SK-N-SH treated with all-trans-retinoic acid at 6 μM for 48 hours (cell line): ENCODE measurements at regions not wholly inside any gene's neighbourhood (a gene's known extent, or its start where the extent isn't known, plus 50 kb on each side); places are given as distances from the start of the nearest gene placed in this dataset.

Experiments used
- ATAC-seq: fragments of 200-7000 bp; cut with Tn5 transposase; 3 replicates; pipeline ENCODE4 v1.9.1; 2020; ENCODE audit warnings: mild to moderate bottlenecking, moderate library complexity
- ARNTL ChIP-seq: fragments of 450-650 bp; formaldehyde crosslinking; IDR thresholded peaks from 2 replicates; pipeline ENCODE4 v1.5.0; 2020; ENCODE audit warnings: low read depth, mild to moderate bottlenecking, moderate library complexity, borderline replicate concordance
- CSDC2 ChIP-seq: fragments of 250-450 bp; sonication (Bioruptor Pico); IDR thresholded peaks from 2 replicates; pipeline ENCODE4 v1.5.0; 2020; ENCODE audit warnings: mild to moderate bottlenecking, moderate library complexity
- ESRRG ChIP-seq: fragments of 250-450 bp; sonication (Bioruptor Pico); IDR thresholded peaks from 2 replicates; pipeline ENCODE4 v1.6.1; 2021; ENCODE audit warnings: mild to moderate bottlenecking
- GLIS3 ChIP-seq: fragments of 250-450 bp; sonication (Bioruptor Pico); IDR thresholded peaks from 2 replicates; pipeline ENCODE4 v1.5.0; 2020; ENCODE audit warnings: mild to moderate bottlenecking, moderate library complexity
- ISL1 ChIP-seq: fragments of 250-450 bp; sonication (Bioruptor Pico); IDR thresholded peaks from 2 replicates; pipeline ENCODE4 v2.1.2; 2022; ENCODE audit warnings: mild to moderate bottlenecking, moderate library complexity
- OSR1 ChIP-seq: fragments of 250-450 bp; sonication (Bioruptor Pico); IDR thresholded peaks from 2 replicates; pipeline ENCODE4 v1.8.0; 2022; ENCODE audit warnings: moderate library complexity, mild to moderate bottlenecking, inconsistent platforms
- PPARA ChIP-seq: fragments of 250-450 bp; sonication (Bioruptor Pico); IDR thresholded peaks from 2 replicates; pipeline ENCODE4 v1.5.0; 2020; ENCODE audit warnings: mild to moderate bottlenecking, borderline replicate concordance
- RARB ChIP-seq: fragments of 250-450 bp; sonication (Bioruptor Pico); IDR thresholded peaks from 2 replicates; pipeline ENCODE4 v1.8.0; 2021; ENCODE audit warnings: mild to moderate bottlenecking, moderate library complexity
- SNAI2 ChIP-seq: fragments of 250-450 bp; sonication (Bioruptor Pico); IDR thresholded peaks from 2 replicates; pipeline ENCODE4 v1.5.0; 2020; ENCODE audit warnings: mild to moderate bottlenecking, moderate library complexity
- TOX ChIP-seq: fragments of 250-450 bp; sonication (Bioruptor Pico); IDR thresholded peaks from 2 replicates; pipeline ENCODE4 v1.8.0; 2021; ENCODE audit warnings: mild to moderate bottlenecking, moderate library complexity, borderline replicate concordance
- ZC3H10 ChIP-seq: fragments of 250-450 bp; sonication (Bioruptor Pico); IDR thresholded peaks from 2 replicates; pipeline ENCODE4 v1.5.1; 2021; ENCODE audit warnings: mild to moderate bottlenecking, moderate library complexity
- ZFP3 ChIP-seq: fragments of 250-450 bp; sonication (Bioruptor Pico); IDR thresholded peaks from 2 replicates; pipeline ENCODE4 v1.5.0; 2020; ENCODE audit warnings: mild to moderate bottlenecking, moderate library complexity
- ZFP30 ChIP-seq: fragments of 450-650 bp; formaldehyde crosslinking; IDR thresholded peaks from 2 replicates; pipeline ENCODE4 v1.5.0; 2022; ENCODE audit warnings: mild to moderate bottlenecking, moderate library complexity
- ZNF565 ChIP-seq: fragments of 450-650 bp; formaldehyde crosslinking; conservative IDR thresholded peaks from 2 replicates; pipeline ENCODE4 v1.5.0; 2020; ENCODE audit warnings: low read depth, mild to moderate bottlenecking, moderate library complexity
- ZNF70 ChIP-seq: fragments of 450-650 bp; formaldehyde crosslinking; IDR thresholded peaks from 2 replicates; pipeline ENCODE4 v1.5.0; 2020; ENCODE audit warnings: mild to moderate bottlenecking, moderate library complexity
- ZNF8 ChIP-seq: fragments of 450-650 bp; formaldehyde crosslinking; IDR thresholded peaks from 2 replicates; pipeline ENCODE4 v1.5.0; 2020; ENCODE audit warnings: mild to moderate bottlenecking, moderate library complexity
- TF ChIP-seq, protein P1 (sequence below): fragments of 250-450 bp; sonication (Bioruptor Pico); IDR thresholded peaks from 2 replicates; pipeline ENCODE4 v1.8.0; 2020; ENCODE audit warnings: mild to moderate bottlenecking, moderate library complexity, borderline replicate concordance
- TF ChIP-seq, protein P2 (sequence below): fragments of 250-450 bp; sonication (Bioruptor Pico); IDR thresholded peaks from 2 replicates; pipeline ENCODE4 v1.5.1; 2020; ENCODE audit warnings: low read depth, mild to moderate bottlenecking, moderate library complexity
- TF ChIP-seq, protein P3 (sequence below): fragments of 250-450 bp; sonication (Bioruptor Pico); IDR thresholded peaks from 2 replicates; pipeline ENCODE4 v1.5.1; 2021; ENCODE audit warnings: mild to moderate bottlenecking, moderate library complexity
- TF ChIP-seq, protein P4 (sequence below): fragments of 250-450 bp; sonication (Bioruptor Pico); IDR thresholded peaks from 2 replicates; pipeline ENCODE4 v1.8.0; 2021; ENCODE audit warnings: low read depth, mild to moderate bottlenecking, moderate library complexity, borderline replicate concordance
- TF ChIP-seq, protein P5 (sequence below): fragments of 250-450 bp; sonication (Bioruptor Pico); IDR thresholded peaks from 2 replicates; pipeline ENCODE4 v1.5.0; 2020; ENCODE audit warnings: mild to moderate bottlenecking, moderate library complexity

DNA sequence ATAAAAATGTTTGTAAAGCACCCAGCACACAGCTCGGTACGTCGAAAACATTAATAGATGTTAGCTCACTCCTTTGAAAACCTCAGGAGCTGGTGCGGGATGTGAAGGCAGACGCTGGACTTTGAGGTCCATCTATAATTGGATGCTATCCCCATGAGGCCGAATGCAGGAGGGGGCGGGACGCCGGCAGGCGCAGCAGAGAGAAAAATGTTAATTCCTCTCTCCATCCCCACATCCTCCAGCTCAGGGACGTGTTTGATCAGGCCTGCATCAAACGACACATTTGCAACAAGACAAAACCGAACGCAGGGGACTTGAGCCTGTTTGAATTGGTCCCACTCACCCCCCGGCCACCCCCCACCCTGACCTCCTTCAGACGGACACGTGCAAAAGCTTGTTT is 231.0 kb downstream of the RBM19 start:
- no peak for TF ChIP-seq ZFP3 (CRISPR knock-in tag)
- no peak for TF ChIP-seq ARNTL (CRISPR knock-in tag)
- TF ChIP-seq, protein P1, sequence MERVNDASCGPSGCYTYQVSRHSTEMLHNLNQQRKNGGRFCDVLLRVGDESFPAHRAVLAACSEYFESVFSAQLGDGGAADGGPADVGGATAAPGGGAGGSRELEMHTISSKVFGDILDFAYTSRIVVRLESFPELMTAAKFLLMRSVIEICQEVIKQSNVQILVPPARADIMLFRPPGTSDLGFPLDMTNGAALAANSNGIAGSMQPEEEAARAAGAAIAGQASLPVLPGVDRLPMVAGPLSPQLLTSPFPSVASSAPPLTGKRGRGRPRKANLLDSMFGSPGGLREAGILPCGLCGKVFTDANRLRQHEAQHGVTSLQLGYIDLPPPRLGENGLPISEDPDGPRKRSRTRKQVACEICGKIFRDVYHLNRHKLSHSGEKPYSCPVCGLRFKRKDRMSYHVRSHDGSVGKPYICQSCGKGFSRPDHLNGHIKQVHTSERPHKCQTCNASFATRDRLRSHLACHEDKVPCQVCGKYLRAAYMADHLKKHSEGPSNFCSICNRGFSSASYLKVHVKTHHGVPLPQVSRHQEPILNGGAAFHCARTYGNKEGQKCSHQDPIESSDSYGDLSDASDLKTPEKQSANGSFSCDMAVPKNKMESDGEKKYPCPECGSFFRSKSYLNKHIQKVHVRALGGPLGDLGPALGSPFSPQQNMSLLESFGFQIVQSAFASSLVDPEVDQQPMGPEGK (CRISPR knock-in tag) = no peak
- TF ChIP-seq, protein P2, sequence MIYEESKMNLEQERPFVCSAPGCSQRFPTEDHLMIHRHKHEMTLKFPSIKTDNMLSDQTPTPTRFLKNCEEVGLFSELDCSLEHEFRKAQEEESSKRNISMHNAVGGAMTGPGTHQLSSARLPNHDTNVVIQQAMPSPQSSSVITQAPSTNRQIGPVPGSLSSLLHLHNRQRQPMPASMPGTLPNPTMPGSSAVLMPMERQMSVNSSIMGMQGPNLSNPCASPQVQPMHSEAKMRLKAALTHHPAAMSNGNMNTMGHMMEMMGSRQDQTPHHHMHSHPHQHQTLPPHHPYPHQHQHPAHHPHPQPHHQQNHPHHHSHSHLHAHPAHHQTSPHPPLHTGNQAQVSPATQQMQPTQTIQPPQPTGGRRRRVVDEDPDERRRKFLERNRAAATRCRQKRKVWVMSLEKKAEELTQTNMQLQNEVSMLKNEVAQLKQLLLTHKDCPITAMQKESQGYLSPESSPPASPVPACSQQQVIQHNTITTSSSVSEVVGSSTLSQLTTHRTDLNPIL (CRISPR knock-in tag) = no peak
- no peak for TF ChIP-seq CSDC2 (CRISPR knock-in tag)
- no peak for TF ChIP-seq ZFP30 (CRISPR knock-in tag)
- TF ChIP-seq PPARA (CRISPR knock-in tag) = no peak
- no peak for TF ChIP-seq ZC3H10 (CRISPR knock-in tag)
- TF ChIP-seq SNAI2 (CRISPR knock-in tag) = no peak
- TF ChIP-seq, protein P3, sequence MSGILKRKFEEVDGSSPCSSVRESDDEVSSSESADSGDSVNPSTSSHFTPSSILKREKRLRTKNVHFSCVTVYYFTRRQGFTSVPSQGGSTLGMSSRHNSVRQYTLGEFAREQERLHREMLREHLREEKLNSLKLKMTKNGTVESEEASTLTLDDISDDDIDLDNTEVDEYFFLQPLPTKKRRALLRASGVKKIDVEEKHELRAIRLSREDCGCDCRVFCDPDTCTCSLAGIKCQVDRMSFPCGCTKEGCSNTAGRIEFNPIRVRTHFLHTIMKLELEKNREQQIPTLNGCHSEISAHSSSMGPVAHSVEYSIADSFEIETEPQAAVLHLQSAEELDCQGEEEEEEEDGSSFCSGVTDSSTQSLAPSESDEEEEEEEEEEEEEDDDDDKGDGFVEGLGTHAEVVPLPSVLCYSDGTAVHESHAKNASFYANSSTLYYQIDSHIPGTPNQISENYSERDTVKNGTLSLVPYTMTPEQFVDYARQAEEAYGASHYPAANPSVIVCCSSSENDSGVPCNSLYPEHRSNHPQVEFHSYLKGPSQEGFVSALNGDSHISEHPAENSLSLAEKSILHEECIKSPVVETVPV = no peak
- TF ChIP-seq ZNF70 (CRISPR knock-in tag) = no peak
- no peak for TF ChIP-seq TOX (CRISPR knock-in tag)
- no peak for TF ChIP-seq GLIS3
- TF ChIP-seq, protein P4, sequence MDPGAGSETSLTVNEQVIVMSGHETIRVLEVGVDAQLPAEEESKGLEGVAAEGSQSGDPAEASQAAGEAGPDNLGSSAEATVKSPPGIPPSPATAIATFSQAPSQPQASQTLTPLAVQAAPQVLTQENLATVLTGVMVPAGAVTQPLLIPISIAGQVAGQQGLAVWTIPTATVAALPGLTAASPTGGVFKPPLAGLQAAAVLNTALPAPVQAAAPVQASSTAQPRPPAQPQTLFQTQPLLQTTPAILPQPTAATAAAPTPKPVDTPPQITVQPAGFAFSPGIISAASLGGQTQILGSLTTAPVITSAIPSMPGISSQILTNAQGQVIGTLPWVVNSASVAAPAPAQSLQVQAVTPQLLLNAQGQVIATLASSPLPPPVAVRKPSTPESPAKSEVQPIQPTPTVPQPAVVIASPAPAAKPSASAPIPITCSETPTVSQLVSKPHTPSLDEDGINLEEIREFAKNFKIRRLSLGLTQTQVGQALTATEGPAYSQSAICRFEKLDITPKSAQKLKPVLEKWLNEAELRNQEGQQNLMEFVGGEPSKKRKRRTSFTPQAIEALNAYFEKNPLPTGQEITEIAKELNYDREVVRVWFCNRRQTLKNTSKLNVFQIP = no peak
- no peak for TF ChIP-seq ISL1 (CRISPR knock-in tag)
- TF ChIP-seq ZNF8 = no peak
- TF ChIP-seq OSR1 (CRISPR knock-in tag) = no peak
- no peak for TF ChIP-seq ZNF565 (CRISPR knock-in tag)
- no peak for TF ChIP-seq ESRRG (CRISPR knock-in tag)
- no peak for ATAC-seq

DNA sequence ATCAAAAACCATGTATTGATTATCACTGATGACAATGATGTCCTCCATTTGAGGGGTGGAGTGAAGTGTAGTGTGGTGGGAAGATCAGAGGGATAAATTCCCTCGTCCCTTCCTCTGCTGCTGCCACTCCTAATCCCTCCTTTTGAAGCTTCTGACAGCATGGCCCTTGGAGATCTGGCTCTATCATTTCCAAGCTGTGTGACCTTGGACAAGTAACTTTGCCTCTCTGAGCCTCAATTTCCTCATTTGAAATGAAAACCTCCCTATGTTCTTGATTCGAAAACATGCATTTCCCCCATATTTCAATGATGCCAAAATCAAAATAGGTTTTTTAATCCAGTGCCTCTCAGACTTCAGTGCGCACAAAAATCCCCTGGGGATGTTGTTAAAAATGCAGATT is 231.6 kb downstream of the RBM19 start:
- no peak for ATAC-seq
- TF ChIP-seq ZNF8 (no peak), CSDC2 (CRISPR knock-in tag) (no peak), RARB (CRISPR knock-in tag) (no peak), SNAI2 (CRISPR knock-in tag) (no peak), ESRRG (CRISPR knock-in tag) (no peak), ZFP30 (CRISPR knock-in tag) (no peak), ISL1 (CRISPR knock-in tag) (no peak)
- TF ChIP-seq, protein P5, sequence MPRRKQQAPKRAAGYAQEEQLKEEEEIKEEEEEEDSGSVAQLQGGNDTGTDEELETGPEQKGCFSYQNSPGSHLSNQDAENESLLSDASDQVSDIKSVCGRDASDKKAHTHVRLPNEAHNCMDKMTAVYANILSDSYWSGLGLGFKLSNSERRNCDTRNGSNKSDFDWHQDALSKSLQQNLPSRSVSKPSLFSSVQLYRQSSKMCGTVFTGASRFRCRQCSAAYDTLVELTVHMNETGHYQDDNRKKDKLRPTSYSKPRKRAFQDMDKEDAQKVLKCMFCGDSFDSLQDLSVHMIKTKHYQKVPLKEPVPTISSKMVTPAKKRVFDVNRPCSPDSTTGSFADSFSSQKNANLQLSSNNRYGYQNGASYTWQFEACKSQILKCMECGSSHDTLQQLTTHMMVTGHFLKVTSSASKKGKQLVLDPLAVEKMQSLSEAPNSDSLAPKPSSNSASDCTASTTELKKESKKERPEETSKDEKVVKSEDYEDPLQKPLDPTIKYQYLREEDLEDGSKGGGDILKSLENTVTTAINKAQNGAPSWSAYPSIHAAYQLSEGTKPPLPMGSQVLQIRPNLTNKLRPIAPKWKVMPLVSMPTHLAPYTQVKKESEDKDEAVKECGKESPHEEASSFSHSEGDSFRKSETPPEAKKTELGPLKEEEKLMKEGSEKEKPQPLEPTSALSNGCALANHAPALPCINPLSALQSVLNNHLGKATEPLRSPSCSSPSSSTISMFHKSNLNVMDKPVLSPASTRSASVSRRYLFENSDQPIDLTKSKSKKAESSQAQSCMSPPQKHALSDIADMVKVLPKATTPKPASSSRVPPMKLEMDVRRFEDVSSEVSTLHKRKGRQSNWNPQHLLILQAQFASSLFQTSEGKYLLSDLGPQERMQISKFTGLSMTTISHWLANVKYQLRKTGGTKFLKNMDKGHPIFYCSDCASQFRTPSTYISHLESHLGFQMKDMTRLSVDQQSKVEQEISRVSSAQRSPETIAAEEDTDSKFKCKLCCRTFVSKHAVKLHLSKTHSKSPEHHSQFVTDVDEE = no peak
- TF ChIP-seq, protein P4 = no peak
- TF ChIP-seq, protein P3 = no peak
